WTC11 (cell line): ENCODE measurements at regions not wholly inside any gene's neighbourhood (a gene's known extent, or its start where the extent isn't known, plus 50 kb on each side); places are given as distances from the start of the nearest gene placed in this dataset.

Source experiments
- ATAC-seq: fragments of 200-7000 bp; cut with Tn5 transposase; 2 replicates; pipeline ENCODE4 v1.10.0; 2021; ENCODE audit warnings: mild to moderate bottlenecking, moderate library complexity
- CTCF ChIA-PET: fragments of 300-600 bp; sonication (Branson Sonifier 250); formaldehyde crosslinking; loops from one replicate; lab custom pipeline; 2021; ENCODE audit warnings: antibody characterized with exemption; lab: Charles Lee
- POLR2A ChIA-PET: fragments of 350-600 bp; sonication (Branson Sonifier 250); formaldehyde crosslinking; loops from one replicate; lab custom pipeline; 2021; ENCODE audit warnings: antibody characterized with exemption; lab: Charles Lee
- DNase-seq: peaks from one replicate; pipeline ENCODE4 v3.0.0; 2021; ENCODE audit warnings: low spot score
- H3K27ac Mint-ChIP-seq: 2 replicates; pipeline ENCODE4 v1.8.0; 2021; ENCODE audit warnings: mixed read lengths
- H3K27me3 Mint-ChIP-seq: 2 replicates; pipeline ENCODE4 v1.8.0; 2021; ENCODE audit warnings: low read depth, mild to moderate bottlenecking, moderate library complexity, mixed read lengths
- H3K36me3 Mint-ChIP-seq: 2 replicates; pipeline ENCODE4 v1.8.0; 2021; ENCODE audit warnings: mixed read lengths
- H3K4me1 Mint-ChIP-seq: 2 replicates; pipeline ENCODE4 v1.8.0; 2022; ENCODE audit warnings: mixed read lengths
- H3K4me3 Mint-ChIP-seq: 2 replicates; pipeline ENCODE4 v1.8.0; 2021; ENCODE audit warnings: mild to moderate bottlenecking, moderate library complexity, mixed read lengths
- H3K9me3 Mint-ChIP-seq: 2 replicates; pipeline ENCODE4 v1.8.0; 2021; ENCODE audit warnings: mixed read lengths
- ATF1 ChIP-seq: sonication (generic); formaldehyde crosslinking; IDR thresholded peaks from 2 replicates; pipeline ENCODE4 v1.8.1; 2023; ENCODE audit warnings: mild to moderate bottlenecking, moderate library complexity, missing genetic modification reagents
- CREM ChIP-seq: sonication (generic); formaldehyde crosslinking; IDR thresholded peaks from 2 replicates; pipeline ENCODE4 v1.8.1; 2022; ENCODE audit warnings: mild to moderate bottlenecking, missing genetic modification reagents, moderate library complexity
- E2F4 ChIP-seq: sonication (generic); formaldehyde crosslinking; IDR thresholded peaks from 2 replicates; pipeline ENCODE4 v1.8.1; 2022; ENCODE audit warnings: low read depth, mild to moderate bottlenecking, moderate library complexity, missing genetic modification reagents, borderline replicate concordance
- EMX1 ChIP-seq: fragments of 250-450 bp; sonication (Bioruptor Pico); IDR thresholded peaks from 2 replicates; pipeline ENCODE4 v1.8.0; 2021; ENCODE audit warnings: mild to moderate bottlenecking
- GTF2I ChIP-seq: fragments of 250-450 bp; sonication (Bioruptor Pico); conservative IDR thresholded peaks from 2 replicates; pipeline ENCODE4 v1.4.0; 2021; ENCODE audit warnings: mild to moderate bottlenecking
- KAT7 ChIP-seq: sonication (generic); formaldehyde crosslinking; IDR thresholded peaks from 2 replicates; pipeline ENCODE4 v1.8.1; 2023; ENCODE audit warnings: missing genetic modification reagents, mild to moderate bottlenecking, borderline replicate concordance
- SP1 ChIP-seq: sonication (generic); formaldehyde crosslinking; conservative IDR thresholded peaks from 2 replicates; pipeline ENCODE4 v1.8.1; 2022; ENCODE audit warnings: missing genetic modification reagents
- ZNF263 ChIP-seq: sonication (generic); formaldehyde crosslinking; IDR thresholded peaks from 2 replicates; pipeline ENCODE4 v1.8.1; 2022; ENCODE audit warnings: low read depth, mild to moderate bottlenecking, moderate library complexity, missing genetic modification reagents
- TF ChIP-seq, protein P1 (sequence below): fragments of 250-450 bp; sonication (Bioruptor Pico); IDR thresholded peaks from 2 replicates; pipeline ENCODE4 v1.9.0; 2021; ENCODE audit warnings: mild to moderate bottlenecking, borderline replicate concordance
- TF ChIP-seq, protein P2 (sequence below): fragments of 250-450 bp; sonication (Bioruptor Pico); conservative IDR thresholded peaks from 2 replicates; pipeline ENCODE4 v1.9.0; 2021; ENCODE audit warnings: mild to moderate bottlenecking
- TF ChIP-seq, protein P3 (sequence below): sonication (generic); formaldehyde crosslinking; IDR thresholded peaks from 2 replicates; pipeline ENCODE4 v1.8.1; 2022; ENCODE audit warnings: mild to moderate bottlenecking, missing genetic modification reagents, moderate library complexity, borderline replicate concordance
- TF ChIP-seq, protein P4 (sequence below): sonication (generic); formaldehyde crosslinking; IDR thresholded peaks from 2 replicates; pipeline ENCODE4 v1.8.1; 2022; ENCODE audit warnings: missing genetic modification reagents, borderline replicate concordance
- TF ChIP-seq, protein P5 (sequence below): fragments of 250-450 bp; sonication (Bioruptor Pico); IDR thresholded peaks from 2 replicates; pipeline ENCODE4 v1.9.0; 2021; ENCODE audit warnings: moderate library complexity, mild to moderate bottlenecking, inconsistent platforms, borderline replicate concordance

GRCh38 chr1:25094995-25095394 is 137.3 kb downstream of the SYF2 start (continued):
- TF ChIP-seq, protein P1, sequence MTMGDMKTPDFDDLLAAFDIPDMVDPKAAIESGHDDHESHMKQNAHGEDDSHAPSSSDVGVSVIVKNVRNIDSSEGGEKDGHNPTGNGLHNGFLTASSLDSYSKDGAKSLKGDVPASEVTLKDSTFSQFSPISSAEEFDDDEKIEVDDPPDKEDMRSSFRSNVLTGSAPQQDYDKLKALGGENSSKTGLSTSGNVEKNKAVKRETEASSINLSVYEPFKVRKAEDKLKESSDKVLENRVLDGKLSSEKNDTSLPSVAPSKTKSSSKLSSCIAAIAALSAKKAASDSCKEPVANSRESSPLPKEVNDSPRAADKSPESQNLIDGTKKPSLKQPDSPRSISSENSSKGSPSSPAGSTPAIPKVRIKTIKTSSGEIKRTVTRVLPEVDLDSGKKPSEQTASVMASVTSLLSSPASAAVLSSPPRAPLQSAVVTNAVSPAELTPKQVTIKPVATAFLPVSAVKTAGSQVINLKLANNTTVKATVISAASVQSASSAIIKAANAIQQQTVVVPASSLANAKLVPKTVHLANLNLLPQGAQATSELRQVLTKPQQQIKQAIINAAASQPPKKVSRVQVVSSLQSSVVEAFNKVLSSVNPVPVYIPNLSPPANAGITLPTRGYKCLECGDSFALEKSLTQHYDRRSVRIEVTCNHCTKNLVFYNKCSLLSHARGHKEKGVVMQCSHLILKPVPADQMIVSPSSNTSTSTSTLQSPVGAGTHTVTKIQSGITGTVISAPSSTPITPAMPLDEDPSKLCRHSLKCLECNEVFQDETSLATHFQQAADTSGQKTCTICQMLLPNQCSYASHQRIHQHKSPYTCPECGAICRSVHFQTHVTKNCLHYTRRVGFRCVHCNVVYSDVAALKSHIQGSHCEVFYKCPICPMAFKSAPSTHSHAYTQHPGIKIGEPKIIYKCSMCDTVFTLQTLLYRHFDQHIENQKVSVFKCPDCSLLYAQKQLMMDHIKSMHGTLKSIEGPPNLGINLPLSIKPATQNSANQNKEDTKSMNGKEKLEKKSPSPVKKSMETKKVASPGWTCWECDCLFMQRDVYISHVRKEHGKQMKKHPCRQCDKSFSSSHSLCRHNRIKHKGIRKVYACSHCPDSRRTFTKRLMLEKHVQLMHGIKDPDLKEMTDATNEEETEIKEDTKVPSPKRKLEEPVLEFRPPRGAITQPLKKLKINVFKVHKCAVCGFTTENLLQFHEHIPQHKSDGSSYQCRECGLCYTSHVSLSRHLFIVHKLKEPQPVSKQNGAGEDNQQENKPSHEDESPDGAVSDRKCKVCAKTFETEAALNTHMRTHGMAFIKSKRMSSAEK (CRISPR knock-in tag): no peak
- TF ChIP-seq E2F4 (CRISPR knock-in tag) (no peak), ZNF263 (CRISPR knock-in tag) (no peak), KAT7 (CRISPR knock-in tag) (no peak), EMX1 (no peak)
- TF ChIP-seq, protein P2, sequence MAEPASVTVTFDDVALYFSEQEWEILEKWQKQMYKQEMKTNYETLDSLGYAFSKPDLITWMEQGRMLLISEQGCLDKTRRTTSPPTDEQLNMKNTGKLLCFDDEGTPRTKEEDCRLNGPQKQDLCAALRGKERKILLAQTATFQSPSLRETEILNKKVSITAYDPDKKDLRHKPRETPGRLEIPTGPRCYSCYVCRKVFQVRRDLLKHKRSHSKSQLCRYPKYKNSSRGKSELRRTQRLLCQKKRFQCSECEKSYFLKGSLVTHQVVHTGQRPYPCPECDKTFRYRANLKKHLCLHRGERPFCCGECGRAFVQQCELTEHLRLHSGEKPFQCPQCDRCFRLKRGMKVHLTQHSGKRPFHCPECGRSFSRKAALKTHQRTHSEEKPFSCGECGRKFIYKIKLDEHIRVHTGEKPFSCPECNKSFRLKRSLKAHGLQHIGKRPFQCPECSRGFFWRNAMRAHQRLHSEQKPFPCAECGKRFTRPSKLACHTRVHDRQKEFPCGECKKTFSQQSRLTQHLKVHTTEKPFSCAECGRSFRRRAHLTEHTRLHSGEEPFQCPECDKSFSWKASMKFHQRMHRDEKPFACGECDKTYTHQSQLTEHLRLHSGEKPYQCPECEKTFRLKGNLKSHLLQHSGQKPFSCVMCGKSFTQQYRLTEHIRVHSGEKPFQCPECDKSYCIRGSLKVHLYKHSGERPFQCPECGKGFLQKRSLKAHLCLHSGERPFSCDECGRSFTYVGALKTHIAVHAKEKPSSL (CRISPR knock-in tag): no peak
- TF ChIP-seq, protein P3, sequence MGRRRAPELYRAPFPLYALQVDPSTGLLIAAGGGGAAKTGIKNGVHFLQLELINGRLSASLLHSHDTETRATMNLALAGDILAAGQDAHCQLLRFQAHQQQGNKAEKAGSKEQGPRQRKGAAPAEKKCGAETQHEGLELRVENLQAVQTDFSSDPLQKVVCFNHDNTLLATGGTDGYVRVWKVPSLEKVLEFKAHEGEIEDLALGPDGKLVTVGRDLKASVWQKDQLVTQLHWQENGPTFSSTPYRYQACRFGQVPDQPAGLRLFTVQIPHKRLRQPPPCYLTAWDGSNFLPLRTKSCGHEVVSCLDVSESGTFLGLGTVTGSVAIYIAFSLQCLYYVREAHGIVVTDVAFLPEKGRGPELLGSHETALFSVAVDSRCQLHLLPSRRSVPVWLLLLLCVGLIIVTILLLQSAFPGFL (CRISPR knock-in tag): no peak
- TF ChIP-seq, protein P4, sequence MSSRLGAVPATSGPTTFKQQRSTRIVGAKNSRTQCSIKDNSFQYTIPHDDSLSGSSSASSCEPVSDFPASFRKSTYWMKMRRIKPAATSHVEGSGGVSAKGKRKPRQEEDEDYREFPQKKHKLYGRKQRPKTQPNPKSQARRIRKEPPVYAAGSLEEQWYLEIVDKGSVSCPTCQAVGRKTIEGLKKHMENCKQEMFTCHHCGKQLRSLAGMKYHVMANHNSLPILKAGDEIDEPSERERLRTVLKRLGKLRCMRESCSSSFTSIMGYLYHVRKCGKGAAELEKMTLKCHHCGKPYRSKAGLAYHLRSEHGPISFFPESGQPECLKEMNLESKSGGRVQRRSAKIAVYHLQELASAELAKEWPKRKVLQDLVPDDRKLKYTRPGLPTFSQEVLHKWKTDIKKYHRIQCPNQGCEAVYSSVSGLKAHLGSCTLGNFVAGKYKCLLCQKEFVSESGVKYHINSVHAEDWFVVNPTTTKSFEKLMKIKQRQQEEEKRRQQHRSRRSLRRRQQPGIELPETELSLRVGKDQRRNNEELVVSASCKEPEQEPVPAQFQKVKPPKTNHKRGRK: no peak

DNA sequence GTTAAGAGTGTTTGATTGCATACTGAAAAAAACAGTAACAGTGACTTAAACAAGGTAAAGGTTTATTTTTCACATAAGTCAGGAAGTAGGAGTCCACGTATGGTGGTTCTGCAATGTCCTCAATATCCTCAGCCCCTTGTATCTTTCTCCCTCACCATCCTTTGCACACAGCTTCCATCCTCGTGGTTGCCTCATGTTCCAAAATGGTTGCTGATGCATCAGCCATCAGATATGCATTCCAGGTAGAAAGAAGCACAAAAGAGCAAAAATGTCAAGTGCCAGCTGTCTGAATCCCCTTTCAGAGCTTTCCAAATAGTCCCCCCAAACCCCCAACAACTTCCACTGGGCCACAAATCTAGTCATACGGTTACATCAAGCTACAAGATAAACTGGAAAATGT is 138.1 kb downstream of the SYF2 start:
- ChIA-PET CTCF (no interaction called here), POLR2A (no interaction called here)
- Mint-ChIP-seq H3K9me3 (peaks cover 17% of the 10 kb centered on the region), H3K27me3 (no peaks in the 10 kb centered on the region; the same call in 1 of the 2 replicates), H3K4me3 (no peak overlapping the region), H3K4me1 (peaks cover under 1% of the 10 kb centered on the region; the same call in 1 of the 2 replicates), H3K27ac (no peak overlapping the region), H3K36me3 (no peaks in the 10 kb centered on the region)
- DNase-seq: no peak
- ATAC-seq: no peak
- no peak for TF ChIP-seq SP1 (CRISPR knock-in tag)
- TF ChIP-seq CREM (CRISPR knock-in tag): no peak
- peak; percentile 68; the same call in 1 of the 2 replicates for TF ChIP-seq GTF2I (CRISPR knock-in tag)
- TF ChIP-seq, protein P5, sequence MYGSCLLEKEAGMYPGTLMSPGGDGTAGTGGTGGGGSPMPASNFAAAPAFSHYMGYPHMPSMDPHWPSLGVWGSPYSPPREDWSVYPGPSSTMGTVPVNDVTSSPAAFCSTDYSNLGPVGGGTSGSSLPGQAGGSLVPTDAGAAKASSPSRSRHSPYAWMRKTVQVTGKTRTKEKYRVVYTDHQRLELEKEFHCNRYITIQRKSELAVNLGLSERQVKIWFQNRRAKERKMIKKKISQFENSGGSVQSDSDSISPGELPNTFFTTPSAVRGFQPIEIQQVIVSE (CRISPR knock-in tag): no peak
- no peak for TF ChIP-seq ATF1
